Neural cell (in vitro differentiated cells): ENCODE measurements at regions not wholly inside any gene's neighbourhood (a gene's known extent, or its start where the extent isn't known, plus 50 kb on each side); places are given as distances from the start of the nearest gene placed in this dataset.

Source experiments
- H2AFZ ChIP-seq: fragments of 200-600, 300-800 bp; sonication (generic), shearing (Covaris generic); 2 replicates; pipeline ENCODE4 v1.6.0; 2014; ENCODE audit warnings: low read depth, mild to moderate bottlenecking, antibody characterized with exemption, low read length, moderate library complexity
- H3F3A ChIP-seq: fragments of 200-600 bp; shearing (Covaris generic); 2 replicates; pipeline ENCODE4 v1.6.1; 2016; ENCODE audit warnings: mild to moderate bottlenecking, moderate library complexity, mixed read lengths, antibody characterized with exemption, low read length; ENCODE audit not compliant: insufficient read depth, poor library complexity, severe bottlenecking
- H3K27ac ChIP-seq: fragments of 200-600, 300-800 bp; sonication (generic), shearing (Covaris generic); 2 replicates; pipeline ENCODE4 v1.5.1; 2014; ENCODE audit warnings: mild to moderate bottlenecking, low read length, moderate library complexity
- H3K27me3 ChIP-seq: fragments of 300-800, 200-600 bp; sonication (generic), shearing (Covaris generic); 2 replicates; pipeline ENCODE4 v1.6.0; 2014; ENCODE audit warnings: mild to moderate bottlenecking, low read depth, low read length, moderate library complexity; ENCODE audit not compliant: insufficient read depth
- H3K36me3 ChIP-seq: fragments of 300-800, 200-600 bp; sonication (generic), shearing (Covaris generic); 2 replicates; pipeline ENCODE4 v1.5.1; 2014; ENCODE audit warnings: mild to moderate bottlenecking, antibody characterized with exemption, low read length, moderate library complexity; ENCODE audit not compliant: insufficient read depth
- H3K4me2 ChIP-seq: fragments of 300-800, 200-600 bp; sonication (generic), shearing (Covaris generic); 2 replicates; pipeline ENCODE4 v1.6.0; 2014; ENCODE audit warnings: mild to moderate bottlenecking, low read length
- H3K4me3 ChIP-seq: fragments of 300-800, 200-600 bp; sonication (generic), shearing (Covaris generic); 2 replicates; pipeline ENCODE4 v1.5.1; 2014; ENCODE audit warnings: mild to moderate bottlenecking, low read length, moderate library complexity
- H3K79me2 ChIP-seq: fragments of 200-600 bp; shearing (Covaris generic); replicated peaks from 2 replicates; pipeline ENCODE4 v1.6.0; 2014; ENCODE audit warnings: mild to moderate bottlenecking, low read length, moderate library complexity; ENCODE audit not compliant: insufficient read depth
- H3K9ac ChIP-seq: fragments of 300-800, 200-600 bp; sonication (generic), shearing (Covaris generic); 2 replicates; pipeline ENCODE4 v1.6.1; 2016; ENCODE audit warnings: mild to moderate bottlenecking, low read length, mixed read lengths
- H3K9me2 ChIP-seq: fragments of 200-600 bp; shearing (Covaris generic); 2 replicates; pipeline ENCODE4 v1.6.1; 2016; ENCODE audit warnings: mild to moderate bottlenecking, low read length, mixed read lengths; ENCODE audit not compliant: insufficient read depth
- H3K9me3 ChIP-seq: fragments of 200-600, 300-800 bp; sonication (generic), shearing (Covaris generic); 2 replicates; pipeline ENCODE4 v1.6.1; 2016; ENCODE audit warnings: mild to moderate bottlenecking, mixed run types, low read length, moderate library complexity, mixed read lengths
- H4K20me1 ChIP-seq: fragments of 200-600 bp; shearing (Covaris generic); 2 replicates; pipeline ENCODE4 v1.6.1; 2016; ENCODE audit warnings: mild to moderate bottlenecking, mixed run types; ENCODE audit not compliant: insufficient read depth
- EP300 ChIP-seq: fragments of 450-650 bp; conservative IDR thresholded peaks from 2 replicates; pipeline ENCODE4 v1.6.1; 2014; ENCODE audit warnings: antibody characterized with exemption, mild to moderate bottlenecking, moderate library complexity; ENCODE audit not compliant: poor library complexity, severe bottlenecking
- EZH2 ChIP-seq: fragments of 200-600, 300-800 bp; shearing (Covaris generic), sonication (generic); IDR thresholded peaks from 2 replicates; pipeline ENCODE4 v1.6.1; 2014; ENCODE audit warnings: antibody characterized with exemption, low read length, borderline replicate concordance, mild to moderate bottlenecking; ENCODE audit not compliant: insufficient read depth, poor library complexity, severe bottlenecking
- MXI1 ChIP-seq: fragments of 450-650 bp; conservative IDR thresholded peaks from 2 replicates; pipeline ENCODE4 v1.6.1; 2014; ENCODE audit warnings: antibody characterized with exemption, mild to moderate bottlenecking; ENCODE audit not compliant: poor library complexity, severe bottlenecking
- POLR2AphosphoS5 ChIP-seq: IDR thresholded peaks from 2 replicates; pipeline ENCODE4 v1.6.1; 2012
- RAD21 ChIP-seq: fragments of 450-650 bp; conservative IDR thresholded peaks from 2 replicates; pipeline ENCODE4 v1.6.1; 2014; ENCODE audit warnings: antibody characterized with exemption, mild to moderate bottlenecking, moderate library complexity
- REST ChIP-seq: IDR thresholded peaks from 2 replicates; pipeline ENCODE4 v1.6.1; 2012; ENCODE audit warnings: borderline replicate concordance
- SMC3 ChIP-seq: fragments of 450-650 bp; conservative IDR thresholded peaks from 2 replicates; pipeline ENCODE4 v1.6.1; 2014; ENCODE audit warnings: antibody characterized with exemption, mild to moderate bottlenecking, moderate library complexity; ENCODE audit not compliant: poor library complexity
- TAF1 ChIP-seq: IDR thresholded peaks from 2 replicates; pipeline ENCODE4 v1.6.1; 2012; ENCODE audit warnings: low read depth
- TF ChIP-seq, protein P1 (sequence below): fragments of 450-650 bp; IDR thresholded peaks from 2 replicates; pipeline ENCODE4 v1.5.1; 2014; ENCODE audit warnings: antibody characterized with exemption, mild to moderate bottlenecking, moderate library complexity; ENCODE audit not compliant: poor library complexity, severe bottlenecking

DNA sequence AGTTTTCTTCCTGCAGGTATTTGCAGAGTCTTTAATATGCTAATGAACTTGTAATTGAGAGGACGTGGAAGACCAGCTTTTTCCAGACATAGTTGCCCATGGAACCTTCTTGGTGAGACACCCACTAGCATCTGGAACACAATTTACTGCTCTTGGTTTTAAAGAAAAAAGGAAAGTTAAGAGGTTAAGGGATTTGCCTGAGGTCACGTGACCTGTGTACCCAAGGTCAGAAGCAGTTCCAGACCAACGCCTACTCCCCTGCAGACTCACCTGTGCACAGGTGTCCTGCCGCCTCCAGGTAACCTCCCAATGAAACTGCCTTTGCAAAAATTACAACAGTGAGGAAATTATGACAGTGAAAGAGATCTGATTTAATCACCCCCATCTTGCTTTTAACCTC, 172.7 kb downstream of the ANAPC1 start:
- H3K27ac ChIP-seq: no peak overlapping the region
- H3K9me3 ChIP-seq: peaks cover 3% of the 10 kb centered on the region
- H3K4me2 ChIP-seq: no peak overlapping the region
- H3K9me2 ChIP-seq: no peaks in the 10 kb centered on the region
- H3K27me3 ChIP-seq: no peaks in the 10 kb centered on the region
- H3F3A ChIP-seq: no peaks in the 10 kb centered on the region
- no peaks in the 10 kb centered on the region for H3K36me3 ChIP-seq
- TF ChIP-seq, protein P1, sequence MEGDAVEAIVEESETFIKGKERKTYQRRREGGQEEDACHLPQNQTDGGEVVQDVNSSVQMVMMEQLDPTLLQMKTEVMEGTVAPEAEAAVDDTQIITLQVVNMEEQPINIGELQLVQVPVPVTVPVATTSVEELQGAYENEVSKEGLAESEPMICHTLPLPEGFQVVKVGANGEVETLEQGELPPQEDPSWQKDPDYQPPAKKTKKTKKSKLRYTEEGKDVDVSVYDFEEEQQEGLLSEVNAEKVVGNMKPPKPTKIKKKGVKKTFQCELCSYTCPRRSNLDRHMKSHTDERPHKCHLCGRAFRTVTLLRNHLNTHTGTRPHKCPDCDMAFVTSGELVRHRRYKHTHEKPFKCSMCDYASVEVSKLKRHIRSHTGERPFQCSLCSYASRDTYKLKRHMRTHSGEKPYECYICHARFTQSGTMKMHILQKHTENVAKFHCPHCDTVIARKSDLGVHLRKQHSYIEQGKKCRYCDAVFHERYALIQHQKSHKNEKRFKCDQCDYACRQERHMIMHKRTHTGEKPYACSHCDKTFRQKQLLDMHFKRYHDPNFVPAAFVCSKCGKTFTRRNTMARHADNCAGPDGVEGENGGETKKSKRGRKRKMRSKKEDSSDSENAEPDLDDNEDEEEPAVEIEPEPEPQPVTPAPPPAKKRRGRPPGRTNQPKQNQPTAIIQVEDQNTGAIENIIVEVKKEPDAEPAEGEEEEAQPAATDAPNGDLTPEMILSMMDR: no peak
- no peak for TF ChIP-seq RAD21
- TF ChIP-seq REST: no peak
- no peak for TF ChIP-seq EP300
- TF ChIP-seq MXI1: no peak
- no peak for TF ChIP-seq SMC3
- no peak for TF ChIP-seq EZH2
- no peak for TF ChIP-seq TAF1
- TF ChIP-seq POLR2AphosphoS5: no peak
- no peak overlapping the region for H3K9ac ChIP-seq
- no peaks in the 10 kb centered on the region for H3K79me2 ChIP-seq
- H2AFZ ChIP-seq: no peak overlapping the region
- no peaks in the 10 kb centered on the region for H4K20me1 ChIP-seq
- H3K4me3 ChIP-seq: no peak overlapping the region

GRCh38 chr2:111712361-111712760, 171.6 kb downstream of the ANAPC1 start:
- H3K4me3 ChIP-seq: no peak overlapping the region
- H2AFZ ChIP-seq: no peak overlapping the region
- H3K27ac ChIP-seq: no peak overlapping the region
- no peaks in the 10 kb centered on the region for H4K20me1 ChIP-seq
- H3K27me3 ChIP-seq: no peaks in the 10 kb centered on the region
- no peaks in the 10 kb centered on the region for H3K9me2 ChIP-seq
- H3K36me3 ChIP-seq: no peaks in the 10 kb centered on the region
- H3K4me2 ChIP-seq: no peak overlapping the region
- no peaks in the 10 kb centered on the region for H3K79me2 ChIP-seq
- H3K9ac ChIP-seq: no peak overlapping the region
- peaks cover 3% of the 10 kb centered on the region for H3K9me3 ChIP-seq
- TF ChIP-seq, protein P1: no peak
- TF ChIP-seq REST (no peak), TAF1 (no peak), EZH2 (no peak), POLR2AphosphoS5 (no peak), EP300 (no peak), RAD21 (no peak), MXI1 (no peak), SMC3 (no peak)
- no peaks in the 10 kb centered on the region for H3F3A ChIP-seq
